ENCODE measurements at regions not wholly inside any gene's neighbourhood (a gene's known extent, or its start where the extent isn't known, plus 50 kb on each side); places are given as distances from the start of the nearest gene placed in this dataset.

- no peak for TF ChIP-seq ZBTB33 (IDR thresholded peaks at IDR 0.05; ENCODE audit: borderline replicate concordance, low read depth)
- TF ChIP-seq USF2 (IDR thresholded peaks at IDR 0.05; ENCODE audit: borderline replicate concordance, low read depth, low read length) = no peak
- no peak for TF ChIP-seq REST (IDR thresholded peaks at IDR 0.05; ENCODE audit: low read depth, low read length)
- no peak for TF ChIP-seq TEAD4 (IDR thresholded peaks at IDR 0.05; ENCODE audit: borderline replicate concordance, insufficient read depth)
- no peak for TF ChIP-seq ELF1 (IDR thresholded peaks at IDR 0.05)
These were observed 91.7 kb upstream of the DIO3 start (continued) for GRCh38 chr14:101469382-101470247.

GRCh38 chr14:101470266-101470665, 91.0 kb upstream of the DIO3 start:
- Histone ChIP-seq H3K9ac (no peak overlapping the region), H3K4me1 (ENCODE audit: control insufficient read depth in 1 of 2, insufficient read depth in 2 of 2, low read depth in 1 of 2, low read length in 1 of 2) (peaks cover 0 to 4% of the 10 kb centered on the region in 2 experiments; a peak in 1 of 4 replicates), H3K4me3 (ENCODE audit: low read depth in 2 of 2, low read length in 1 of 2) (no peak overlapping the region), H3K9me3 (no peaks in the 10 kb centered on the region), H3K9me2 (no peaks in the 10 kb centered on the region), H2AFZ (ENCODE audit: low read depth) (no peak overlapping the region), H3K4me2 (no peak overlapping the region), H4K20me1 (ENCODE audit: insufficient read depth) (no peaks in the 10 kb centered on the region), H3K27ac (ENCODE audit: low read depth in 2 of 2, low read length in 1 of 2) (no peak overlapping the region), H3K27me3 (ENCODE audit: insufficient read depth) (no peaks in the 10 kb centered on the region), H3K79me2 (ENCODE audit: insufficient read depth) (no peaks in the 10 kb centered on the region), H3F3A (replicated peaks; ENCODE audit: insufficient read depth) (no peaks in the 10 kb centered on the region), H3K36me3 (replicated peaks in 1 of 2; ENCODE audit: control insufficient read depth in 1 of 2, insufficient read depth in 2 of 2, low read length in 1 of 2) (no peaks in the 10 kb centered on the region)
- TF ChIP-seq MEF2A (IDR thresholded peaks at IDR 0.05; ENCODE audit: borderline replicate concordance, low read depth) (no peak), IRF3 (IDR thresholded peaks at IDR 0.05; ENCODE audit: low read depth, low read length) (no peak), FOSL2 (IDR thresholded peaks at IDR 0.05; ENCODE audit: borderline replicate concordance, low read depth) (no peak), PBX3 (IDR thresholded peaks at IDR 0.05) (no peak), RXRA (IDR thresholded peaks at IDR 0.05; ENCODE audit: borderline replicate concordance, low read depth) (no peak), CTCF (IDR thresholded peaks at IDR 0.05) (no peak), MAX (IDR thresholded peaks at IDR 0.05; ENCODE audit: low read depth) (no peak), SMC3 (IDR thresholded peaks at IDR 0.05; ENCODE audit: low read depth, low read length) (no peak)
- DNase-seq = no peak
- ChIA-PET CTCF (no interaction called here), POLR2A (no interaction called here)
- WGBS (ENCODE audit: low lambda C conversion rate) = 63% methylated on average over 5 of the region's 12 CpGs

Measured in SK-N-SH (cell line).